ENCODE measurements at regions not wholly inside any gene's neighbourhood (a gene's known extent, or its start where the extent isn't known, plus 50 kb on each side); places are given as distances from the start of the nearest gene placed in this dataset.

GRCh38 chr11:11020219-11020726, 162.4 kb upstream of the ZBED5 start:
- TF ChIP-seq JUN (CRISPR knock-in tag; IDR thresholded peaks at IDR 0.05): no peak
- TF ChIP-seq CTCF (IDR thresholded peaks at IDR 0.05): no peak
- no peak for TF ChIP-seq E2F4 (CRISPR knock-in tag; IDR thresholded peaks at IDR 0.05; ENCODE audit: borderline replicate concordance, low read depth)
- no peak for TF ChIP-seq E2F1 (CRISPR knock-in tag; IDR thresholded peaks at IDR 0.05)
- TF ChIP-seq CBFB (CRISPR knock-in tag; IDR thresholded peaks at IDR 0.05; ENCODE audit: low read depth): no peak
- TF ChIP-seq NFYB (CRISPR knock-in tag; conservative IDR thresholded peaks at IDR 0.05; ENCODE audit: low read depth): no peak
- TF ChIP-seq ARID4B (CRISPR knock-in tag; IDR thresholded peaks at IDR 0.05; ENCODE audit: borderline replicate concordance): no peak
- TF ChIP-seq ETV6 (CRISPR knock-in tag; IDR thresholded peaks at IDR 0.05): no peak
- no peak for TF ChIP-seq ZNF138 (CRISPR knock-in tag; conservative IDR thresholded peaks at IDR 0.05)
- TF ChIP-seq PREB (CRISPR knock-in tag; IDR thresholded peaks at IDR 0.05; ENCODE audit: borderline replicate concordance): no peak
- TF ChIP-seq ATF2 (CRISPR knock-in tag; IDR thresholded peaks at IDR 0.05; ENCODE audit: borderline replicate concordance, low read depth): no peak
- no peak for TF ChIP-seq MAX (CRISPR knock-in tag; IDR thresholded peaks at IDR 0.05)
- TF ChIP-seq FOXJ3 (CRISPR knock-in tag; IDR thresholded peaks at IDR 0.05; ENCODE audit: borderline replicate concordance): no peak
